ENCODE measurements at regions not wholly inside any gene's neighbourhood (a gene's known extent, or its start where the extent isn't known, plus 50 kb on each side); places are given as distances from the start of the nearest gene placed in this dataset.

DNA sequence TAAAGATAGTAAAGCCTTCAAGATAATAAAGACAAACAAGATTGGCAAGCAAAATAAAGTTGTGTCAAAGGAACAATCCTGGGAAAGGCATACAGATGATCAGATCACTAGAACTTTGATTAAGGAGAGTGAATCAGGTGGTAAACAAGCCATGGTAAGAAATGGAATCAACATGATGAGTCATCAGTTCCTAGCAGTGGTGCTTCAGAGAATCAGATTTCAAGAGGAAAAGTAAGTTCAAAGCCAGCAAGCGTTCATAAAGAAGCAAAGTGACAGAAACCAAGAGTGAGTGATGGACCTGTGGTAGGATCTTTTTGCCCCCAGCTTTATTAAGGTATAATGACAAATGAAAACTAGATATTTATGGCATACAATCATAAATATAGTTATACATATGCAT is 340.4 kb downstream of the TPBG start:
- no peaks in the 10 kb centered on the region for H3K27me3 ChIP-seq (ENCODE audit: control insufficient read depth in 1 of 2, insufficient read depth in 1 of 2, low read length in 2 of 2)
- H4K91ac ChIP-seq (ENCODE audit: low read length): no peak overlapping the region
- H3K4ac ChIP-seq (ENCODE audit: low read depth in 1 of 2, low read length in 2 of 2): no peak overlapping the region
- H2AK5ac ChIP-seq (ENCODE audit: low read length, severe bottlenecking): no peak overlapping the region
- no peak overlapping the region for H3K27ac ChIP-seq (ENCODE audit: low read length, poor library complexity, severe bottlenecking)
- no peaks in the 10 kb centered on the region for H3K79me1 ChIP-seq (replicated peaks; ENCODE audit: low read length, poor library complexity, severe bottlenecking)
- no peaks in the 10 kb centered on the region for H3K9me3 ChIP-seq (ENCODE audit: control insufficient read depth, low read length)
- H3K4me1 ChIP-seq (ENCODE audit: control insufficient read depth, insufficient read depth, low read depth, low read length): no peaks in the 10 kb centered on the region
- WGBS: 83% methylated on average over 1 of the region's 1 CpG
- no peak for DNase-seq
- H3K9ac ChIP-seq (ENCODE audit: low read length): no peak overlapping the region
- no peaks in the 10 kb centered on the region for H3K36me3 ChIP-seq (ENCODE audit: control insufficient read depth in 1 of 2, insufficient read depth in 2 of 2, low read depth in 1 of 2, low read length in 2 of 2)
- H2BK15ac ChIP-seq (ENCODE audit: low read depth, poor library complexity, severe bottlenecking): no peak overlapping the region
- no peak overlapping the region for H4K8ac ChIP-seq (ENCODE audit: low read length)
- no peak overlapping the region for H2BK120ac ChIP-seq (ENCODE audit: low read depth, low read length)
- no peak overlapping the region for H3K23ac ChIP-seq (ENCODE audit: low read length in 2 of 2)
- no peak overlapping the region for H3K4me2 ChIP-seq (ENCODE audit: low read length, poor library complexity, severe bottlenecking)
- H2BK5ac ChIP-seq (ENCODE audit: low read depth, low read length, poor library complexity, severe bottlenecking): no peak overlapping the region
- no peak overlapping the region for H2AFZ ChIP-seq (ENCODE audit: low read depth, low read length)
- no peak overlapping the region for H2BK12ac ChIP-seq (ENCODE audit: low read length in 2 of 2)
- H3K4me3 ChIP-seq (ENCODE audit: insufficient read depth in 1 of 2, low read depth in 1 of 2, low read length in 2 of 2): no peak overlapping the region
- H3K14ac ChIP-seq (ENCODE audit: low read length in 2 of 2): no peak overlapping the region
- no peak overlapping the region for H3K18ac ChIP-seq (ENCODE audit: low read depth in 1 of 2, low read length in 2 of 2)

GRCh38 chr6:82705579-82705978 is 342.0 kb downstream of the TPBG start:
- H3K4me2 ChIP-seq (ENCODE audit: low read length, poor library complexity, severe bottlenecking): no peak overlapping the region
- no peak overlapping the region for H3K4ac ChIP-seq (ENCODE audit: low read depth in 1 of 2, low read length in 2 of 2)
- H3K79me1 ChIP-seq (replicated peaks; ENCODE audit: low read length, poor library complexity, severe bottlenecking): no peaks in the 10 kb centered on the region
- no peaks in the 10 kb centered on the region for H3K9me3 ChIP-seq (ENCODE audit: control insufficient read depth, low read length)
- H3K23ac ChIP-seq (ENCODE audit: low read length in 2 of 2): no peak overlapping the region
- H3K4me3 ChIP-seq (ENCODE audit: insufficient read depth in 1 of 2, low read depth in 1 of 2, low read length in 2 of 2): no peak overlapping the region
- H3K4me1 ChIP-seq (ENCODE audit: control insufficient read depth, insufficient read depth, low read depth, low read length): no peaks in the 10 kb centered on the region
- H4K8ac ChIP-seq (ENCODE audit: low read length): no peak overlapping the region
- no peak overlapping the region for H2AFZ ChIP-seq (ENCODE audit: low read depth, low read length)
- H2BK15ac ChIP-seq (ENCODE audit: low read depth, poor library complexity, severe bottlenecking): no peak overlapping the region
- no peak overlapping the region for H2BK12ac ChIP-seq (ENCODE audit: low read length in 2 of 2)
- no peaks in the 10 kb centered on the region for H3K36me3 ChIP-seq (ENCODE audit: control insufficient read depth in 1 of 2, insufficient read depth in 2 of 2, low read depth in 1 of 2, low read length in 2 of 2)
- H3K14ac ChIP-seq (ENCODE audit: low read length in 2 of 2): no peak overlapping the region
- no peak overlapping the region for H3K18ac ChIP-seq (ENCODE audit: low read depth in 1 of 2, low read length in 2 of 2)
- DNase-seq: no peak
- H2BK5ac ChIP-seq (ENCODE audit: low read depth, low read length, poor library complexity, severe bottlenecking): no peak overlapping the region
- H2BK120ac ChIP-seq (ENCODE audit: low read depth, low read length): no peak overlapping the region
- no peak overlapping the region for H2AK5ac ChIP-seq (ENCODE audit: low read length, severe bottlenecking)
- H3K9ac ChIP-seq (ENCODE audit: low read length): no peak overlapping the region
- H3K27ac ChIP-seq (ENCODE audit: low read length, poor library complexity, severe bottlenecking): no peak overlapping the region
- WGBS: 76% methylated on average over 3 of the region's 3 CpGs
- no peaks in the 10 kb centered on the region for H3K27me3 ChIP-seq (ENCODE audit: control insufficient read depth in 1 of 2, insufficient read depth in 1 of 2, low read length in 2 of 2)
- H4K91ac ChIP-seq (ENCODE audit: low read length): no peak overlapping the region

- WGBS: 84% methylated on average over 7 of the region's 7 CpGs
Observed at GRCh38 chr6:82711105-82711827, 347.6 kb downstream of the TPBG start.

DNA sequence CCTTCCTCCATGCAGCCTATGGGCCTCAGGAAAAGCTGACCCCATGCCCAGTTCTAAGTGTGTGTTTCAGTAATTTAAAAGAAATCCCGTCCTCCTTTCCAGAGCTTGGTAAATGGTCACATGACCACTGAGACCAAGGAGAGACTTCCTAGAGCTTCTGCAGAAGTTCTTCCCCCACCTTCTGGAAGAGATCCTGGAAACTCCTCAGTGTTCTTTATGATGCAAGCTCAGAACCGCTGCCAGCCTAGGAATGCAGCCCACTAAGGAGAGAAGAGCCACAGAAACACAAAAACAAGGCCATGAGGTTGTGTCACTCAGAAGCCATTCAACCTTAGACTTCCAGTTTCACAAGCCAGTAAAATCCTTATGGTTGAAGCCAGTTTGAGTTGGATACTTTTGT is 348.4 kb downstream of the TPBG start:
- no peaks in the 10 kb centered on the region for H3K4me1 ChIP-seq (ENCODE audit: control insufficient read depth, insufficient read depth, low read depth, low read length)
- H3K18ac ChIP-seq (ENCODE audit: low read depth in 1 of 2, low read length in 2 of 2): no peak overlapping the region
- H4K8ac ChIP-seq (ENCODE audit: low read length): no peak overlapping the region
- H3K4me3 ChIP-seq (ENCODE audit: insufficient read depth in 1 of 2, low read depth in 1 of 2, low read length in 2 of 2): peak overlapping the region in 1 of 2 experiments; percentile 46
- no peak overlapping the region for H2BK120ac ChIP-seq (ENCODE audit: low read depth, low read length)
- no peaks in the 10 kb centered on the region for H3K36me3 ChIP-seq (ENCODE audit: control insufficient read depth in 1 of 2, insufficient read depth in 2 of 2, low read depth in 1 of 2, low read length in 2 of 2)
- 70% methylated on average over 2 of the region's 2 CpGs for WGBS
- H4K91ac ChIP-seq (ENCODE audit: low read length): no peak overlapping the region
- H3K23ac ChIP-seq (ENCODE audit: low read length in 2 of 2): no peak overlapping the region
- no peak overlapping the region for H3K14ac ChIP-seq (ENCODE audit: low read length in 2 of 2)
- H2AK5ac ChIP-seq (ENCODE audit: low read length, severe bottlenecking): no peak overlapping the region
- H3K4me2 ChIP-seq (ENCODE audit: low read length, poor library complexity, severe bottlenecking): no peak overlapping the region
- H3K27ac ChIP-seq (ENCODE audit: low read length, poor library complexity, severe bottlenecking): no peak overlapping the region
- no peak overlapping the region for H2BK12ac ChIP-seq (ENCODE audit: low read length in 2 of 2)
- H3K79me1 ChIP-seq (replicated peaks; ENCODE audit: low read length, poor library complexity, severe bottlenecking): no peaks in the 10 kb centered on the region
- no peak overlapping the region for H3K9ac ChIP-seq (ENCODE audit: low read length)
- H2BK15ac ChIP-seq (ENCODE audit: low read depth, poor library complexity, severe bottlenecking): no peak overlapping the region
- H3K4ac ChIP-seq (ENCODE audit: low read depth in 1 of 2, low read length in 2 of 2): no peak overlapping the region
- H2BK5ac ChIP-seq (ENCODE audit: low read depth, low read length, poor library complexity, severe bottlenecking): no peak overlapping the region
- H2AFZ ChIP-seq (ENCODE audit: low read depth, low read length): no peak overlapping the region
- H3K9me3 ChIP-seq (ENCODE audit: control insufficient read depth, low read length): peaks cover 2% of the 10 kb centered on the region
- peak; percentile 1 for DNase-seq
- H3K27me3 ChIP-seq (ENCODE audit: control insufficient read depth in 1 of 2, insufficient read depth in 1 of 2, low read length in 2 of 2): no peaks in the 10 kb centered on the region

More at GRCh38 chr6:82711105-82711827, 347.6 kb downstream of the TPBG start:
- Histone ChIP-seq H3K4me3 (ENCODE audit: insufficient read depth in 1 of 2, low read depth in 1 of 2, low read length in 2 of 2) (peak overlapping the region in 1 of 2 experiments; percentile 46), H3K4me1 (ENCODE audit: control insufficient read depth, insufficient read depth, low read depth, low read length) (no peaks in the 10 kb centered on the region), H3K14ac (ENCODE audit: low read length in 2 of 2) (no peak overlapping the region), H2BK12ac (ENCODE audit: low read length in 2 of 2) (no peak overlapping the region), H3K27ac (ENCODE audit: low read length, poor library complexity, severe bottlenecking) (no peak overlapping the region), H4K91ac (ENCODE audit: low read length) (no peak overlapping the region), H3K27me3 (ENCODE audit: control insufficient read depth in 1 of 2, insufficient read depth in 1 of 2, low read length in 2 of 2) (no peaks in the 10 kb centered on the region), H3K23ac (ENCODE audit: low read length in 2 of 2) (no peak overlapping the region), H3K79me1 (replicated peaks; ENCODE audit: low read length, poor library complexity, severe bottlenecking) (no peaks in the 10 kb centered on the region), H3K4ac (ENCODE audit: low read depth in 1 of 2, low read length in 2 of 2) (no peak overlapping the region), H2BK5ac (ENCODE audit: low read depth, low read length, poor library complexity, severe bottlenecking) (no peak overlapping the region), H3K9ac (ENCODE audit: low read length) (no peak overlapping the region), H2BK15ac (ENCODE audit: low read depth, poor library complexity, severe bottlenecking) (no peak overlapping the region), H3K9me3 (ENCODE audit: control insufficient read depth, low read length) (peaks cover under 1% of the 10 kb centered on the region), H4K8ac (ENCODE audit: low read length) (no peak overlapping the region), H3K4me2 (ENCODE audit: low read length, poor library complexity, severe bottlenecking) (no peak overlapping the region), H3K36me3 (ENCODE audit: control insufficient read depth in 1 of 2, insufficient read depth in 2 of 2, low read depth in 1 of 2, low read length in 2 of 2) (no peaks in the 10 kb centered on the region), H2AK5ac (ENCODE audit: low read length, severe bottlenecking) (no peak overlapping the region), H2AFZ (ENCODE audit: low read depth, low read length) (no peak overlapping the region), H3K18ac (ENCODE audit: low read depth in 1 of 2, low read length in 2 of 2) (no peak overlapping the region), H2BK120ac (ENCODE audit: low read depth, low read length) (no peak overlapping the region)
- DNase-seq: no peak

Measured in mesenchymal stem cell (in vitro differentiated cells and primary cell).